ENCODE measurements at regions not wholly inside any gene's neighbourhood (a gene's known extent, or its start where the extent isn't known, plus 50 kb on each side); places are given as distances from the start of the nearest gene placed in this dataset.

DNA sequence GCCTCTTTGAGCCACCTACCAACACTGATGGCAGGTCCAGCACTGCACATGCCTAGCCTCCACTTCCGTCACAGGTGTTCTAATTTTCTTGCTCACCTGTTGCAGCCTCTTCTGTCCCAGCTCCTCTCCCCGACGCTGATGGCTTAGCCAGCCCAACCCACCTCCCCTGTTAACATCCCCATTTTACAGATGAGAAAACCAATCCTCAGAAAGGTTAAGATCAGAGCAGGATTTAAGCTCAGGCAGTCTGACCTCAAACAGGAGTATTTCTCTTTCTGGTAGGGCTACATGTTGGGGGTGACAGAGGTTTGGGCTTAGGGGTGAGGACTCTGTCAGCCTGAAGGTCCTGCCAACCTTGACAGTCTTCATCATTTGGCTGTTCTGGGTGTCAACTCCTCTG lies 74.5 kb upstream of the PITX1 start:
- H3F3A ChIP-seq (replicated peaks; ENCODE audit: insufficient read depth) = no peaks in the 10 kb centered on the region
- no peaks in the 10 kb centered on the region for H3K9me3 ChIP-seq
- WGBS (ENCODE audit: low lambda C conversion rate) = 78% methylated on average over 3 of the region's 3 CpGs
- H3K79me2 ChIP-seq (ENCODE audit: insufficient read depth) = no peaks in the 10 kb centered on the region
- no peak for DNase-seq
- no peak overlapping the region for H2AFZ ChIP-seq (ENCODE audit: low read depth)
- H3K36me3 ChIP-seq (replicated peaks in 1 of 2; ENCODE audit: control insufficient read depth in 1 of 2, insufficient read depth in 2 of 2, low read length in 1 of 2) = no peaks in the 10 kb centered on the region
- no peak overlapping the region for H3K4me3 ChIP-seq (ENCODE audit: low read depth in 2 of 2, low read length in 1 of 2)
- no peaks in the 10 kb centered on the region for H4K20me1 ChIP-seq (ENCODE audit: insufficient read depth)
- no peaks in the 10 kb centered on the region; a peak in 1 of 4 replicates for H3K4me1 ChIP-seq (ENCODE audit: control insufficient read depth in 1 of 2, insufficient read depth in 2 of 2, low read depth in 1 of 2, low read length in 1 of 2)
- H3K27ac ChIP-seq (ENCODE audit: low read depth in 2 of 2, low read length in 1 of 2) = no peak overlapping the region
- no peak overlapping the region for H3K4me2 ChIP-seq
- TF ChIP-seq RXRA (IDR thresholded peaks at IDR 0.05; ENCODE audit: borderline replicate concordance, low read depth) (no peak), EP300 (IDR thresholded peaks at IDR 0.05; ENCODE audit: borderline replicate concordance in 1 of 2, low read depth in 1 of 2, low read length in 1 of 2) (no peak), IRF3 (IDR thresholded peaks at IDR 0.05; ENCODE audit: low read depth, low read length) (no peak), JUND (IDR thresholded peaks at IDR 0.05) (no peak), RCOR1 (IDR thresholded peaks at IDR 0.05; ENCODE audit: low read length) (no peak), SMC3 (IDR thresholded peaks at IDR 0.05; ENCODE audit: low read depth, low read length) (no peak), TEAD4 (IDR thresholded peaks at IDR 0.05; ENCODE audit: borderline replicate concordance, insufficient read depth) (no peak), GATA2 (CRISPR knock-in tag; IDR thresholded peaks at IDR 0.05) (no peak), RFX5 (IDR thresholded peaks at IDR 0.05; ENCODE audit: low read length) (no peak), PBX3 (IDR thresholded peaks at IDR 0.05) (no peak), CHD2 (IDR thresholded peaks at IDR 0.05; ENCODE audit: low read length, partially characterized antibody) (no peak), SIN3A (IDR thresholded peaks at IDR 0.05; ENCODE audit: borderline replicate concordance, low read depth, low read length) (no peak), NRF1 (IDR thresholded peaks at IDR 0.05; ENCODE audit: low read depth, low read length) (no peak)
- TF ChIP-seq, protein P1, sequence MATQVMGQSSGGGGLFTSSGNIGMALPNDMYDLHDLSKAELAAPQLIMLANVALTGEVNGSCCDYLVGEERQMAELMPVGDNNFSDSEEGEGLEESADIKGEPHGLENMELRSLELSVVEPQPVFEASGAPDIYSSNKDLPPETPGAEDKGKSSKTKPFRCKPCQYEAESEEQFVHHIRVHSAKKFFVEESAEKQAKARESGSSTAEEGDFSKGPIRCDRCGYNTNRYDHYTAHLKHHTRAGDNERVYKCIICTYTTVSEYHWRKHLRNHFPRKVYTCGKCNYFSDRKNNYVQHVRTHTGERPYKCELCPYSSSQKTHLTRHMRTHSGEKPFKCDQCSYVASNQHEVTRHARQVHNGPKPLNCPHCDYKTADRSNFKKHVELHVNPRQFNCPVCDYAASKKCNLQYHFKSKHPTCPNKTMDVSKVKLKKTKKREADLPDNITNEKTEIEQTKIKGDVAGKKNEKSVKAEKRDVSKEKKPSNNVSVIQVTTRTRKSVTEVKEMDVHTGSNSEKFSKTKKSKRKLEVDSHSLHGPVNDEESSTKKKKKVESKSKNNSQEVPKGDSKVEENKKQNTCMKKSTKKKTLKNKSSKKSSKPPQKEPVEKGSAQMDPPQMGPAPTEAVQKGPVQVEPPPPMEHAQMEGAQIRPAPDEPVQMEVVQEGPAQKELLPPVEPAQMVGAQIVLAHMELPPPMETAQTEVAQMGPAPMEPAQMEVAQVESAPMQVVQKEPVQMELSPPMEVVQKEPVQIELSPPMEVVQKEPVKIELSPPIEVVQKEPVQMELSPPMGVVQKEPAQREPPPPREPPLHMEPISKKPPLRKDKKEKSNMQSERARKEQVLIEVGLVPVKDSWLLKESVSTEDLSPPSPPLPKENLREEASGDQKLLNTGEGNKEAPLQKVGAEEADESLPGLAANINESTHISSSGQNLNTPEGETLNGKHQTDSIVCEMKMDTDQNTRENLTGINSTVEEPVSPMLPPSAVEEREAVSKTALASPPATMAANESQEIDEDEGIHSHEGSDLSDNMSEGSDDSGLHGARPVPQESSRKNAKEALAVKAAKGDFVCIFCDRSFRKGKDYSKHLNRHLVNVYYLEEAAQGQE (IDR thresholded peaks at IDR 0.05; ENCODE audit: low read depth, low read length) = no peak
- TF ChIP-seq, protein P2, sequence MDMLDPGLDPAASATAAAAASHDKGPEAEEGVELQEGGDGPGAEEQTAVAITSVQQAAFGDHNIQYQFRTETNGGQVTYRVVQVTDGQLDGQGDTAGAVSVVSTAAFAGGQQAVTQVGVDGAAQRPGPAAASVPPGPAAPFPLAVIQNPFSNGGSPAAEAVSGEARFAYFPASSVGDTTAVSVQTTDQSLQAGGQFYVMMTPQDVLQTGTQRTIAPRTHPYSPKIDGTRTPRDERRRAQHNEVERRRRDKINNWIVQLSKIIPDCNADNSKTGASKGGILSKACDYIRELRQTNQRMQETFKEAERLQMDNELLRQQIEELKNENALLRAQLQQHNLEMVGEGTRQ (IDR thresholded peaks at IDR 0.05; ENCODE audit: borderline replicate concordance, low read depth, low read length) = no peak
- TF ChIP-seq, protein P3, sequence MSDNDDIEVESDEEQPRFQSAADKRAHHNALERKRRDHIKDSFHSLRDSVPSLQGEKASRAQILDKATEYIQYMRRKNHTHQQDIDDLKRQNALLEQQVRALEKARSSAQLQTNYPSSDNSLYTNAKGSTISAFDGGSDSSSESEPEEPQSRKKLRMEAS (IDR thresholded peaks at IDR 0.05; ENCODE audit: low read depth) = no peak
- H3K27me3 ChIP-seq (ENCODE audit: insufficient read depth) = 0 out of 2 replicates have a peak, but pooled peaks cover 7% of the 10 kb centered on the region
- ChIA-PET POLR2A (no interaction called here), CTCF (no interaction called here)
- no peak overlapping the region for H3K9ac ChIP-seq
- H3K9me2 ChIP-seq = no peaks in the 10 kb centered on the region
